GM13977 (cell line): ENCODE measurements at regions not wholly inside any gene's neighbourhood (a gene's known extent, or its start where the extent isn't known, plus 50 kb on each side); places are given as distances from the start of the nearest gene placed in this dataset.

Experiments
- DNase-seq: peaks from one replicate; pipeline ENCODE4 v3.0.0; 2012; ENCODE audit warnings: low spot score
- in situ Hi-C: fragments of 300-500 bp; cut with MboI; formaldehyde crosslinking; loops from one replicate; pipeline ENCODE4 v1.12.0; 2022; ENCODE audit warnings: low sequenced_read_pairs, low pct_unique_long_range_greater_than_20kb, mixed read lengths, inconsistent platforms; ENCODE audit not compliant: unreplicated experiment
- TF ChIP-seq, protein P1 (sequence below): IDR thresholded peaks from 2 replicates; pipeline ENCODE4 v1.5.1; 2012; ENCODE audit warnings: mild to moderate bottlenecking, control low read depth; ENCODE audit not compliant: insufficient read depth; ENCODE audit errors: extremely low read depth, missing control alignments

DNA sequence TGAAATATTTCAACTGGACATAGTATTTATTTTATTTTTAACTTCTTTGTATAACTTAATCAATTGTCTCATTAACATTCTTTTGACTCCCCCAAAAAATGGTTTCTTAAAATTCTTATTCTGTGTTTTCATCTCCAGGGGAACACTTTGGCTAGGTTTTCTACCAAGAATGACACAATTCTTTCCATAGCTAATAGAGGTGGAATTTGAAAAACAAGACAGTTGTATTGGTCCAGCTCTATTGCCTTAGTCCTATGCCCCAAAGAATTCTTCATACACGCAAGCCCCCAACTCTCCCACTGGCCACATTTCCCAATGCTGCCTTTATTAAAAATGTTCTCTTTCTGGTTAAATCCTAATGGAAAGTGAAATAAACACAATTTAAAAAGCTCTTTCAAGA is 104.7 kb upstream of the PKDCC start:
- in situ Hi-C loops: no loop called here
- TF ChIP-seq, protein P1, sequence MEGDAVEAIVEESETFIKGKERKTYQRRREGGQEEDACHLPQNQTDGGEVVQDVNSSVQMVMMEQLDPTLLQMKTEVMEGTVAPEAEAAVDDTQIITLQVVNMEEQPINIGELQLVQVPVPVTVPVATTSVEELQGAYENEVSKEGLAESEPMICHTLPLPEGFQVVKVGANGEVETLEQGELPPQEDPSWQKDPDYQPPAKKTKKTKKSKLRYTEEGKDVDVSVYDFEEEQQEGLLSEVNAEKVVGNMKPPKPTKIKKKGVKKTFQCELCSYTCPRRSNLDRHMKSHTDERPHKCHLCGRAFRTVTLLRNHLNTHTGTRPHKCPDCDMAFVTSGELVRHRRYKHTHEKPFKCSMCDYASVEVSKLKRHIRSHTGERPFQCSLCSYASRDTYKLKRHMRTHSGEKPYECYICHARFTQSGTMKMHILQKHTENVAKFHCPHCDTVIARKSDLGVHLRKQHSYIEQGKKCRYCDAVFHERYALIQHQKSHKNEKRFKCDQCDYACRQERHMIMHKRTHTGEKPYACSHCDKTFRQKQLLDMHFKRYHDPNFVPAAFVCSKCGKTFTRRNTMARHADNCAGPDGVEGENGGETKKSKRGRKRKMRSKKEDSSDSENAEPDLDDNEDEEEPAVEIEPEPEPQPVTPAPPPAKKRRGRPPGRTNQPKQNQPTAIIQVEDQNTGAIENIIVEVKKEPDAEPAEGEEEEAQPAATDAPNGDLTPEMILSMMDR: no peak
- DNase-seq: no peak

DNA sequence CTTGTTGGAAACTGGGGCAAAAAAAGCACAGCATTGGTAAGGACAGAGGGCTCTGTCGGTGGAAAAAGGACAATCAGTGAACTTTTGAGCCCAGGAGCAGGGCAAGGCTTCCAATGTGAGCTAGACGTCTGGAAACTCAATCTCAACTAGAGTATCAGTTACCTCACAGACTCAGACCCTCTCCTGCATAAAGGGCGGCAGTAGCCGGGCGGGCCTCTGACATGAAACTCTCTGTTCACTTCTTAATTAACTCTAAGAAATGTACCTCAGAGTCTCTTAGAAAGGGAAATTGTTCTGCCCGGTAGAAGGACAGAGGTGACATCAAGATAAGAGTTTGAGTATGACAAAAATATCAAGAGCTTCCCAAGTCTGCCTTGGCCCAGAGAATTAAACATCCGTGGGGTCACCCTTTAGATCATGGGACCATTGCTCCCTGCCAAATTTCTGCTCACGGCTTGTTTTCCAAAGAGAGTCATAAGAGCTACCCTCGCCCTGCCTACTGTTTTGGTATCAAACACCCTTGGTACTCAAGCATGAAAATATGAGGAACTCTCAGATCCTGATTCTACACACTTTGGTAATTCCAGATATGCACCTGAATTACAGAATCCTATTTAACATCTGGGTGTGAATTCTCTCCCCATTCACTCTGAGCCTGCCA is 103.5 kb upstream of the PKDCC start:
- TF ChIP-seq, protein P1: no peak
- DNase-seq: no peak
- in situ Hi-C loops: no loop called here

DNA sequence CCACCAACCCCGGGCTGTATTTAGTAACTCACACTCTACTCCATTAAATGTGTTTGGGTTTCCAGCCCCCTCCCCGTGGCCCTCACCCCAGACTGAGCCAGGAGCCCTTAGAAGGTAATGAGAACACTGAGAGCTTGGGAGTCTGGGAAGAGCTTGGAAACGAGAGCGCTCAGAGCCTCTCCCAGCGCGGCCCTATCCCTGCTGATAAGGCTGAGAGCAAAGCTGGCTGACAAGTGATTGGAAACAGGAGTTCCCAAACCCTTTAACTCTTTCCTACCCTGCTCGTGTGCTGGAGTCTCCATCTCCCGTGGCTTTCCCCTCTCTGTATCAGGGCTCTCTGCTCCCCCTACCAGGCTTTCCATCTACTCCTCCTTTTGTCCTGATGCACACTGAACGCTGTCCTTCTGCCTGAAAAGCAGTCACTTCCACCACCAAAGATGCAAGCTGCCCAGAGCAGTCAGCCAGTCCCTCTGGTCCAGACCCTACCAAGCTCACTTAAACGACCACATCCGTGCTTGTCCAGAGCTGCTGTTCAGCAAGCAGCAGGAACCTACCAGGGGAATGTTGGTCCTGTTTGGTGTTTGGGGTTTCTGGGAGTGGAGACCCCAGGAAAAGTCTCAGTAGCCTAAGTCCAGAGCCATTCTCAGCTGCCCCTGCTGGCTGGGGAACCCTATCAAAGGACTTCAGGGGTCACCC is 100.0 kb upstream of the PKDCC start:
- in situ Hi-C loops: no loop called here
- no peak for DNase-seq
- TF ChIP-seq, protein P1: no peak

DNA sequence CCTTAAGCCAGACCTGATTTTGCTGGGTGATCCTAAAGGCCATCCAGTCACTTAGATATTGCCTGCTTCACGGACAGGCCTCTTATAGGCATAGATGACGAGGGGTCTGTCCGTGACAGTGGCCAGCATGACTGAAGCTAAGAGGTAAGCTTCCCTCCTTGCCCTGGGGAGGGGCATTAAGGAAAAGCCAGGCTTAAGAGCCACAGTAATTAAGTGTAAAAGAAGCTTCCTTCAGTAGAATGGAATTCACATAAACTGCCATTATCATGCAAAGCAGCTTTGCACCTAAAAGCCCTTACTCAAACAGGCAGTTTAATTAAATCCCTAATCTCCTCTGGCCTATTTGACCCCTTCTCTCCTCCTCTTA is 99.4 kb upstream of the PKDCC start:
- TF ChIP-seq, protein P1: no peak
- no peak for DNase-seq
- in situ Hi-C loops: no loop called here

DNA sequence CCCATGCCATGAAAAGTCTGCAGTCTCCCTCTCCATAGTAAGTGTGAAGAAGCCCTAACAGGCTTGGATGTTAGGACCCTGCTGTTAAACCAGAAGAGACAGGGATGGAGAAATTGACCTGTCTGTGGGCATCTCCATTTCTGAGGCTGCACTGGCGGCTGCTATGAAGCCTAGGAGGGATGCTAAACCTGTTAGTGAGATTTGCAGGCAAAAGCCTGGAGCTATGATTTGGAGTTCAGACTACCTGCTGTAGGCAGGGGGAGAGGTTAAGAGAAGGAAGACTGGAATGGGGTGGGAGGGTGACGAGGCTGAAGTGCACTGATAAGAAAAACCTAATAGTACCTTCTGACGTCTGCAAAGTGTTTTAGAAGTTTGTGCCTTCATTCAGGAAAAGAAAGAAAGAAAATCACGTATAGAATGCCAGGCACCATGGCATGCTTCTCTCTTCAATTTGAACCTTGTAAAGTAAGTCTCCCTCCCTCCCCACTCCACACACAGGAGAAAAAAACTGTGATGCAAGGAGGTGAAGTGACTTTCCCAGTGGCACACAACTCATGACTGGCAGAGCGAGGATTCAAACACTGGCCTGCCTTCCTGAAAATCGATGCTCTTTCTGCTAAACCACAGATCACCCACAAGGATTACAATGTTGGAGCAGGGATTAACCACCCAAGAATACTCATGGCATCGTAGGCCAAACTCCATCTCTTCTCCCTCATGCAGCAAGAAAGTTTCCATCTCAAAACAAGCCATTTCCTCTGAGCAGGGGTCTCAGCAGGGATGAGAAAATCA is 98.5 kb upstream of the PKDCC start:
- TF ChIP-seq, protein P1: no peak
- in situ Hi-C loops: no loop called here
- no peak for DNase-seq

DNA sequence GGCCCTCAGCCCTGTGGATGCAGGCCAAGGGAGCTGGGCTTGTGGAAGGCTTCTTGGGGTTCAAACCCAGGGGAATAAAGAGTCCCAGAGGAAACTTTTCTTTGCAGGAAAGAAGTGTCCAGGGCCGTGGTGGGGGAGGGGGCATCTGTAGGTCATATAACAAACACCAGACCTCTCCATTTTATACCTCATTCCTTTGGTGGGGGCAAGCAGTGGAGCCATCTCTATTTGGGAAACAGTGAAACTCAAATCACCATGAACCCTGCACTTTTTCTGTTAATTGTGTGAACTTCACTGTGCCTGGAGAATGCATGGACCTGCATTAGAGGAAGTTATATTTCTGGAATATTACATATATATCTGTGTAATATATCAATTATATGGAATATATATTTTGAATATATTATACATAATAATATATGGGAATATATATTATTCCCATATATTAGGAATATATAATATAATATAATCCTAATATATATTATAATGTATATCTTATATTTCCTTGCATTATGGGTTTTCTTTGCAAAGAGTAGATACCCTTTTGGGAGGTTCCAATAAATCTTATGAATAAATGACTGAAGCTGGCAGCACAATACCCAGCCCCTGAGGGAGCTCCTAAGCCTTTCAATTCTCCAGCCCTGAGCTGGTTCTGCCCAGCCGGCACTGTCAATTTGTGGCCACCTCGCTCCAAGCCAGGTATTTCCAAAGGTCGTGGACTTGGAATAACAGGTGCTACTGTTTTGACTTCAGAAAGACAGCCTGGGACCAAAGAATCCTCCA is 97.7 kb upstream of the PKDCC start:
- no peak for DNase-seq
- in situ Hi-C loops: no loop called here
- TF ChIP-seq, protein P1: no peak
